C4-2B (cell line): ENCODE measurements at regions not wholly inside any gene's neighbourhood (a gene's known extent, or its start where the extent isn't known, plus 50 kb on each side); places are given as distances from the start of the nearest gene placed in this dataset.
"Not testable (repeated sequence)": the region's sequence is repeated elsewhere in the genome, so short reads cannot be mapped to it uniquely, and the experiment has no call there.

Experiments
- H3K27ac ChIP-seq: fragments of 450-650 bp; 2 replicates; pipeline ENCODE4 v1.5.1; 2017
- CTCF ChIP-seq: fragments of 450-650 bp; conservative IDR thresholded peaks from 2 replicates; pipeline ENCODE4 v1.5.1; 2017; ENCODE audit warnings: mild to moderate bottlenecking
- ZFX ChIP-seq: fragments of 450-650 bp; IDR thresholded peaks from 2 replicates; pipeline ENCODE4 v1.6.1; 2017

GRCh38 chr12:29024117-29024516, 125.0 kb upstream of the FAR2 start:
- no peak overlapping the region for H3K27ac ChIP-seq
- peak; percentile 53 for TF ChIP-seq CTCF
- no peak for TF ChIP-seq ZFX

- TF ChIP-seq ZFX = no peak
- no peak for TF ChIP-seq CTCF
- H3K27ac ChIP-seq = no peak overlapping the region
Observed at GRCh38 chr12:29025937-29026336, 123.1 kb upstream of the FAR2 start.

GRCh38 chr12:29026419-29026818, 122.7 kb upstream of the FAR2 start:
- no peak overlapping the region for H3K27ac ChIP-seq
- TF ChIP-seq ZFX (no peak), CTCF (no peak)

GRCh38 chr12:29029484-29029883, 119.6 kb upstream of the FAR2 start:
- H3K27ac ChIP-seq = not testable (repeated sequence)

- no peak for TF ChIP-seq CTCF
- no peak for TF ChIP-seq ZFX
- H3K27ac ChIP-seq = no peak overlapping the region
Observed at GRCh38 chr12:29030006-29030405, 119.1 kb upstream of the FAR2 start.

- H3K27ac ChIP-seq = no peak overlapping the region
- TF ChIP-seq CTCF (no peak), ZFX (no peak)
Observed at GRCh38 chr12:29032446-29032845, 116.6 kb upstream of the FAR2 start.

GRCh38 chr12:29033519-29033918, 115.6 kb upstream of the FAR2 start:
- TF ChIP-seq CTCF (no peak), ZFX (no peak)
- H3K27ac ChIP-seq = no peak overlapping the region

GRCh38 chr12:29035112-29035511, 114.0 kb upstream of the FAR2 start:
- no peak overlapping the region for H3K27ac ChIP-seq
- TF ChIP-seq CTCF (no peak), ZFX (no peak)
